SK-MEL-5 (cell line): ENCODE measurements at regions not wholly inside any gene's neighbourhood (a gene's known extent, or its start where the extent isn't known, plus 50 kb on each side); places are given as distances from the start of the nearest gene placed in this dataset.
"Not testable (repeated sequence)": the region's sequence is repeated elsewhere in the genome, so short reads cannot be mapped to it uniquely, and the experiment has no call there.

Experiments used
- DNase-seq: peaks from one replicate; pipeline ENCODE4 v3.0.0-alpha.2; 2016; ENCODE audit warnings: low read depth, low spot score
- in situ Hi-C: cut with HindIII; loops from 2 replicates; pipeline ENCODE4 v1.10.0; 2016; ENCODE audit warnings: low sequenced_read_pairs, high pct_unique_total_duplicates, low pct_unique_long_range_greater_than_20kb

DNA sequence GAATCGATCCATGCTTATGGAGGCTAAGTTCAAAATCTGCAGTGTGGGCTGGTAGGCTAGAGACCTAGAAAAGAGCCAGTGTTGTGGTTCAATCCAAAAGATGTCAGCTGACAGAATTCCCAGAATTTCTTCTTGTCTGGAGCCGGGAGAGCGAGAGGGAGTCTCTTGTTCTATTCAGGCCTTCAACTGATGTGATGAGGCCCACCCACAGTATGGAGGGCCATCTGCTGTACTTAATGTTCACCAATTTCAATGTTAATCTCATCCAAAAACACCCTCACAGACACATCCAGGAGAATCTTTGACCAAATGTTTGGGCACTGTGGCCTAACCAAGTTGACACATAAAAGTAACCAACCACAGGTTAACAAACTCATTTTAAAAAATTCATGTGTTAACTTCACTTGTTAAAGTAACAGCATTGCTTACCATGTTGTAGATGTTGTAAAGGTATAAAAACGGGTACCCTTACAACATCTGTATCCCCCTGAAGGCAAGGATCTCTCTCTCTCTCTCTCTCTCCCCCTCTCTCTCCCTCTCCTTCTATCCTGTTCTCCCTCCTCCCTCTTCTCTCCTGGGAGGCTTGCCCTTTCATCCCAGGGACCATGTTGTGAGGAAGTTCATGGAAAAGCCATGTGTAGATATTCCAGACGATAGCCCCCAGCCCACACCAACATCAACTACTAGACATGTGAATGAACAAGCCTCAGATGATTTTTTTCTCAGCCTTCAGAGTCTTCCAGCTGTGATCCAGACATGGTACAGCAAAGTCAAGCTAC lies 66.4 kb upstream of the CHD2 start:
- DNase-seq = peak; percentile 50
- in situ Hi-C loops = no loop called here

DNA sequence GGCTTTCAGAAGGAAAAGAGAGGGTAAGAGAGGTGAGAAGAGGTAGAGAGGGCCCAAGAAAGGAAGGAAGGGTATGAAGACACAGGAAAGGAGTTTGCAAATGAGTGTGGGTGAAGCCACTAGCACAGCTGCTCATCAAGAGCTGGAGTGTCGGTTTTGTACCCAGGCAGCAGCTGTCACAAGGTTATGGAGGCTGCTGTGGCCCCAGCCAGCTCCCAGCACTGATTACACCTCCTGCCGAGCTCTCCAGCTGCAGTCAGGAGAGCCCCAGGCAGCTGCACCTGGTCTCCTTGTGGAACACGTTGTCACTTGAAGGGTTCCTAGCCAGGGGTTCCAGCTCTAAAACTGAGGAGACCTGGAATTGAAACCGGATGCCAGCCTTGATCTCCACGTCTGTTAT lies 60.4 kb upstream of the CHD2 start:
- no peak for DNase-seq
- in situ Hi-C loops = no loop called here

- no peak for DNase-seq
- in situ Hi-C loops = no loop called here
Observed at GRCh38 chr15:92840149-92840548, 60.0 kb upstream of the CHD2 start.

DNA sequence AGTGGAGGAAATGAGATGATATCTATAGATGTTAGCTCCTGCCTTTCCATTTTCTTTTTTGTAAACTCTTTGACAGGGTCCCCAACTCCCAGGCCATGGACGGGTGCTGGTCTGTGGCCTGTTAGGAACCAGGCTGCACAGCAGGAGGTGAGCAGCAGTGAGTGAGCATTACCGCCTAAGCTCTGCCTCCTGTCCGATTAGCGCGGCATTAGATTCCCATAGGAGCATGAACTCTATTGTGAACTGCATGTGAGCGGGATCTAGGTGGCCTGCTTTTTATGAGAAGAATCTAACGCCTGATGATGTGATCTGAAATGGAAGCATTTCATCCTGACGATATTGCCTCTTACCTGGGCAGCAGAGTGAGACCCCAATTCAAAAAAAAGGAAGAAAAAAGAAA lies 56.8 kb upstream of the CHD2 start:
- in situ Hi-C loops = no loop called here
- DNase-seq = no peak

- DNase-seq = no peak
- in situ Hi-C loops = no loop called here
Observed at GRCh38 chr15:92843814-92844213, 56.3 kb upstream of the CHD2 start.

DNA sequence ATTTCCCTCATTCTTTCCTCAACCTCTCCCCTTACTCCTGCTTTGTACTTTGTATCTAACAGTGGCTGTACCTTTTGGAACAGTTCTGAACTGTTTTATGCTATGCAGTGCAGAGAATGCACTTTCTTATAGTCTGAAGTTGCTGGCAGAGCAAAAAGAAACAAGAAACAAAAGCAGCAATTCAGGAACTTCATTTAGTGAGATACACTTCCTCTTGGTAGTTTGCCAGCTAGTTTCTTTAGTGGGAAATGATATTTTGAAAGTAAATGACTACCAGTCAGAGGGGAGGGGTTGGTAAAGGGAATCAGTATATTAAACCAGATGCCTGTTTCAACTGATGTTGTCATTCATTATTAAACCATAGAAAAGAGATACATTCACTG lies 55.0 kb upstream of the CHD2 start:
- DNase-seq = peak; percentile 95
- in situ Hi-C loops = no loop called here

DNA sequence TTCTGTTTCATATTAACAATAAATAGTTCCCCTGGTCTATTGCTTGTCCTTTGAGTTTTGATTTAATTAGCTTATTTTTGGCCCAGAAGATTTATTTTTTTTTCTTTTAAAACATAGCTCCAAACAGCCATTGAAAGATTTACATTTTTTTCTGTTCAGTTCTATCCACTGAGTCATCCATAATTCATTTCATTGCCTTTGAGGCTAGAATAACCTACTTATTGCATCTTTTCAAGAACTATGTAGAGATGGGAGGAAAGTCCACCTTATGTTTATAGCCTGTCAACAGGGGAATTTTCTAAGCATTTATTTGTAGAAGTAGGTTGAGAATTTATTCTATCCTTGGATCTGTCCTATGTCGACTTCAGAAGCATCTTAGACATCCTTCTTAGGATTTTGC lies 53.4 kb upstream of the CHD2 start:
- in situ Hi-C loops = no loop called here
- DNase-seq = no peak

GRCh38 chr15:92847841-92848240 lies 52.3 kb upstream of the CHD2 start:
- DNase-seq = no peak
- in situ Hi-C loops = no loop called here

DNA sequence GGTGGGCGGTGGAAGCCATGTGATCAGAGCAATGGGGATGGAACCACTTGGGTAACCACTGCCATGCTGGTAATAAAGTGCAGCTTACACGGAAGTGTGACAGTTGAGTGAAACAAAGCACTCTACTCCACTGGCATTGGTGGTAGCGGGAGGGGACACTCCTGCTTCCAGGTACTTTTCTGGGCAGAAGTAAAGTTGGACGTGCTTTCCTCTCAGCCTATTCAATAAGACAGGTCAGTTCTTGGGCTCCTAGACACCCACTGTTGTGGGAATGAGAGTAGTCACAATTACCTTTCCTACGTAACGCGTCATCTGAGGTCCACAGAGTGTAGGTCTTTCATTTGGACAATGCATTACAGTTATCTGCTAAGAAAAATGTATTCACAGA lies 51.7 kb upstream of the CHD2 start:
- DNase-seq = no peak
- in situ Hi-C loops = no loop called here

GRCh38 chr15:92848852-92849598 lies 51.1 kb upstream of the CHD2 start:
- DNase-seq = no peak
- in situ Hi-C loops = no loop called here

DNA sequence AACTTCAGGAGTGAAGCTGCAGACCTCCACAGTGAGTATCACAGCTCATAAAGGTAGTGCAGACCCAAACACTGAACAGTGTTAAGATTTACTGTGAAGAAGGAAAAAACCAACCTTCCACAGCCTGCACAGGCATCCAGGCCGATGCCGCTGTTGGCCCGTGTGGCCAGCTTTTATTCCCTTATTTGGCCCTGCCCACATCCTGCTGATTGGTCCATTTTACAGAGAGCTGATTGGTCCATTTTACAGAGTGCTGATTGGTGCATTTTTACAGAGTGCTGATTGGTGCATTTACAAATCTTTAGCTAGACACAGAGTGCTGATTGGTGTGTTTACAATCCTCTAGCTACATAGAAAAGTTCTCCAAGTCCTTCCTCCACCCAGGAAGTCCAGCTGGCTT lies 49.9 kb upstream of the CHD2 start:
- in situ Hi-C loops = not testable (repeated sequence)

More for the DNA sequence above, 49.9 kb upstream of the CHD2 start:
- DNase-seq = not testable (repeated sequence)
